ENCODE measurements at regions not wholly inside any gene's neighbourhood (a gene's known extent, or its start where the extent isn't known, plus 50 kb on each side); places are given as distances from the start of the nearest gene placed in this dataset.

DNA sequence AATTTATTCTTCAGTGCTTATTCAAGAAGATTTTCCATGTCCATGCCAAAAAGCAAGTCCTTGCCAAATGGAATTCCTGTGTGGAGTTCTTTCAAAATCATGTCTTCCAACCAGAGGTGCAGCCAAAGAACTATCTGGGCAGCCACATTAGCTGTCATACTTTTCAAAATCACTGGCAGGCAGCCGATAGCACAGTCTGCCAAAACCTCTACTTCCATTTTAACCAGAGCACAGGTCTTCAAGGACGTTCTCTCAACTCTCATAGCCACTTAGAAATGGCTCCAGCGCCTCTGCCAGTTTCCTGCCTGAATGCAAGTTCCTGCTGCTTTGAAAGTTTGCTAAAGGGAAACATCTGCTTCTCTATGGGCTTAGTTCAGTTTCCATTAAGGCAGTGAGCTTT lies 975.7 kb upstream of the ADGRL4 start:
- DNase-seq (ENCODE audit: low spot score), result no peak
- TF ChIP-seq, protein P1, sequence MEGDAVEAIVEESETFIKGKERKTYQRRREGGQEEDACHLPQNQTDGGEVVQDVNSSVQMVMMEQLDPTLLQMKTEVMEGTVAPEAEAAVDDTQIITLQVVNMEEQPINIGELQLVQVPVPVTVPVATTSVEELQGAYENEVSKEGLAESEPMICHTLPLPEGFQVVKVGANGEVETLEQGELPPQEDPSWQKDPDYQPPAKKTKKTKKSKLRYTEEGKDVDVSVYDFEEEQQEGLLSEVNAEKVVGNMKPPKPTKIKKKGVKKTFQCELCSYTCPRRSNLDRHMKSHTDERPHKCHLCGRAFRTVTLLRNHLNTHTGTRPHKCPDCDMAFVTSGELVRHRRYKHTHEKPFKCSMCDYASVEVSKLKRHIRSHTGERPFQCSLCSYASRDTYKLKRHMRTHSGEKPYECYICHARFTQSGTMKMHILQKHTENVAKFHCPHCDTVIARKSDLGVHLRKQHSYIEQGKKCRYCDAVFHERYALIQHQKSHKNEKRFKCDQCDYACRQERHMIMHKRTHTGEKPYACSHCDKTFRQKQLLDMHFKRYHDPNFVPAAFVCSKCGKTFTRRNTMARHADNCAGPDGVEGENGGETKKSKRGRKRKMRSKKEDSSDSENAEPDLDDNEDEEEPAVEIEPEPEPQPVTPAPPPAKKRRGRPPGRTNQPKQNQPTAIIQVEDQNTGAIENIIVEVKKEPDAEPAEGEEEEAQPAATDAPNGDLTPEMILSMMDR (IDR thresholded peaks at IDR 0.05; ENCODE audit: extremely low read depth, missing control alignments), result no peak

DNA sequence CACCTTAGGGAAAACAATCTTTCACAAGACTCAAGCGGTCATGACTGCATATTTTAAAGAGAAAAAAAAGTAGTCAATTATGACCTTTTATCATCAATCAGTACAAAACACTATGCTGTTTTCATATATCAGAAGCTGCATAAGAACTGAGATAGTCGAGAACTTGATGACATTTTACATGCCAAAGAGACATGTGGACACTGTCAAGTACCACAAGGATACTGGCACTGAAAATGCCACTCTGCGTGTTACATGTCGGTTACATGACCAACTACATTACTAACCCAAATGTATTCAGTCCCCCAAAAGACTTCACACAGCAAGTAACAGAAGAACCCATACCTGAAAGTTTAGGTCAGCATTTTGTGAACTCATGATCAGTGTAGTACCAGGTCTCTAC lies 975.0 kb upstream of the ADGRL4 start:
- TF ChIP-seq, protein P1 (IDR thresholded peaks at IDR 0.05; ENCODE audit: extremely low read depth, missing control alignments), result no peak
- DNase-seq (ENCODE audit: low spot score), result no peak

DNA sequence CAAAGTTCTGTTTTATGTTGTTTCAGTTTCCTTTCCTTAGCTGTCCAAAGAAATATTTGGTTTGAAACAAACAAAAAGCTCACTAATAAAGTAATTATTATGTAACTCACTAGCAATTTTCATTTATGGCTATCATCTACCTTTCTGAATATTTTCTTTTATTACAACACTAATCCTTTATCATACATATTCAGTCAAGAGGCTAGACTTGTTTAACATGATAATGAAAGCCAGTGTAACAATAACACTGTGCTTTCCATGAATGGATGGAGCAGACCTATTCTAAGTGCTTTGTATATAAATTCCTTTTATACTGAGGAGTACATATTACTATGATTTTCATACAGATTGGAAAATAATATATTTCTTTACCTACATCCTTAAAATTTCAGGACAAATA lies 972.8 kb upstream of the ADGRL4 start:
- DNase-seq (ENCODE audit: low spot score), result no peak
- TF ChIP-seq, protein P1 (IDR thresholded peaks at IDR 0.05; ENCODE audit: extremely low read depth, missing control alignments), result no peak

DNA sequence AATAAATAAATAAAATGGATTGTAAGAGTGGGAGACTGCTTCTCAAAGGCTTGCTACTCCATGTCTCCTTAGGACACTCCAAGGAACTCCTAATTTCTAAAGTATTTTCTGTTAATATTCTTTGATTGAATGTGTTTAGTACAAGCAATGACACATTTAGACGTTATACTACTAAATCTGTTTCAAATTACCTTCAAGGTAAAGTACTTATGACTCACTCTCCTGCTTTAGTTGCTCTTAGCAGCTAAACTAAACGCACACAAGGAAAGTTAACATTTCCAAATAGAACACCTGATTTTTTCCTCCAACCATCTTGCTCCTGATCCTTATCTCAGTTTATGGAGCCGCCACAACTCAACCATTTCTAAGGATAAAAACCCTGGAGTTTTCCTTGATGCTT lies 969.8 kb upstream of the ADGRL4 start:
- no peak for DNase-seq (ENCODE audit: low spot score)
- TF ChIP-seq, protein P1 (IDR thresholded peaks at IDR 0.05; ENCODE audit: extremely low read depth, missing control alignments), result no peak

DNA sequence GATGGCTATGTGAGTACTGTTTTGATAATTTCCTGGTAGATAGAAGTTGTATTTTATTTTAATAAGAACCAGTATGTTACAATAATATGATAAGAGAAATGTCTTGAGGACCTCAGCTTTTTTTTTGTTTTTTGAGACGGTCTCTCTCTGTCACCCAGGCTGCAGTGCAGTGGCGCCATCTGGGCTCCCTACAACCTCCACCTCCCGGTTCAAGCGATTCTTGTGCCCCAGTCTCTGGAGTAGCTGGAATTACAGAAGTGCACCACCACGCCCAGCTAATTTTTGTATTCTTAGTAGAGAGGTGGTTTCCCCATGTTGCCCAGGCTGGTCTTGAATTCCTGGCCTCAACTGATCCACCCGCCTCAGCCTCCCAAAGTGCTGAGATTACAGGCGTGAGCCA lies 968.1 kb upstream of the ADGRL4 start:
- TF ChIP-seq, protein P1 (IDR thresholded peaks at IDR 0.05; ENCODE audit: extremely low read depth, missing control alignments), result no peak
- DNase-seq (ENCODE audit: low spot score), result no peak

DNA sequence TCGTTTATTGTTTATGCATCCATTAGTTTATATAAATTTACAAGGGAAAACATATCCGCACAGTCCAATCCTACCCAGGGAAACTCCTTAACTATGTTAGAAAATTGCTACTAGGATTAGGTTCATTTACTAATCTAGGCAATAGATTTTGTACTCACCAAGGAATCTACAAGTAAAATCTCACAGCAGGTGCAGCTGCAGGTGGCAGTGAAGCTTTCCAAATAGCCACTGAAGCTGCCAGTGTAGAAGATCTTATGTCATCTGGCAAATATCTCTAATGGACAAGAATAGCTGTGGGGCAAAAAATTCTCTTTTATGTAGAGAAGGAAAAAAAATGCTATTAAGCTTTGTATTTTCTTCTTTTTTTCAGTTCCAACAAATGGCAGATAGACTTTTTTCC lies 963.4 kb upstream of the ADGRL4 start:
- DNase-seq (ENCODE audit: low spot score), result no peak
- TF ChIP-seq, protein P1 (IDR thresholded peaks at IDR 0.05; ENCODE audit: extremely low read depth, missing control alignments), result no peak

DNA sequence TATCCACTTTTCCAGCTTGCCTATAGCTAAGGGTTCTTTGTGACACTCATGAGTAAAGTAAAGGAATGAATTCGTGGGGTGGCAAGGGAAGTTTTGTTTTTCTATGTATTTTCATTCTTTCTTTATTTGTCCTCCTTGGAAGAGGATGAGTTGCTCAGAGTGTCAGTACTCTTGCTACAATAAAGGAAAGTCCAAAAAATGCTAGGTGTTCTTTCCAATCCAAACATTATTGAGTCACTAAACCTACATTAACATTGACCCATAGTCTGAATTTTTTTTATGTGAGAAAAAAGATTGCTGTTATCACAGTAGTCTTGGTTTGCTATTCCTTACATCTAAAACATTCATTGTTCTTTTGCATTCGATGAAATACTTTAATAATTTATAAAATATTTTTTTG lies 959.9 kb upstream of the ADGRL4 start:
- TF ChIP-seq, protein P1 (IDR thresholded peaks at IDR 0.05; ENCODE audit: extremely low read depth, missing control alignments), result no peak
- no peak for DNase-seq (ENCODE audit: low spot score)
